Panc1 (cell line): ENCODE measurements at regions not wholly inside any gene's neighbourhood (a gene's known extent, or its start where the extent isn't known, plus 50 kb on each side); places are given as distances from the start of the nearest gene placed in this dataset.

Source experiments
- ATAC-seq: fragments of 200-7000 bp; cut with Tn5 transposase; 2 replicates; pipeline ENCODE4 v1.9.1; 2020; ENCODE audit warnings: mild to moderate bottlenecking, moderate library complexity
- BruUV-seq: library from RNA; stranded (reverse); fragments of 400-500 nt; replicated peaks from 2 replicates; lab custom pipeline; 2021; lab: Mats Ljungman, UMichigan
- CTCF ChIA-PET: fragments of 300-600 bp; sonication (Branson Sonifier 250); formaldehyde crosslinking; loops from one replicate; lab custom pipeline; 2022; ENCODE audit warnings: antibody characterized with exemption; lab: Charles Lee
- POLR2A ChIA-PET: fragments of 300-600 bp; sonication (Branson Sonifier 250); formaldehyde crosslinking; loops from one replicate; lab custom pipeline; 2022; ENCODE audit warnings: antibody characterized with exemption; lab: Charles Lee
- DNase-seq: peaks from one replicate; pipeline ENCODE4 v3.0.0-alpha.2; 2010; ENCODE audit warnings: low read depth, low spot score
- H3K27ac ChIP-seq: 2 replicates; pipeline ENCODE4 v1.5.1; 2011; ENCODE audit warnings: mild to moderate bottlenecking, low read length, inconsistent platforms
- H3K27me3 ChIP-seq: fragments of 200-500 bp; sonication (Bioruptor generic); 2 replicates; pipeline ENCODE4 v1.6.0; 2014; ENCODE audit warnings: low read length, inconsistent platforms; ENCODE audit not compliant: control insufficient read depth, insufficient read depth
- H3K36me3 ChIP-seq: fragments of 200-500 bp; sonication (Bioruptor generic); 2 replicates; pipeline ENCODE4 v1.5.1; 2014; ENCODE audit warnings: inconsistent platforms, mild to moderate bottlenecking, low read length, moderate library complexity; ENCODE audit not compliant: control insufficient read depth, insufficient read depth
- H3K4me1 ChIP-seq: 2 replicates; pipeline ENCODE4 v1.5.1; 2011; ENCODE audit warnings: inconsistent platforms, mild to moderate bottlenecking, low read length, moderate library complexity; ENCODE audit not compliant: control insufficient read depth, insufficient read depth
- H3K4me3 ChIP-seq, 2 experiments: 2 replicates each; pipeline ENCODE4 v1.5.1; 2011 to 2012; ENCODE audit warnings: low read depth in 2 of 2, low read length in 2 of 2, mild to moderate bottlenecking in 2 of 2, inconsistent platforms in 1 of 2, moderate library complexity in 1 of 2
- H3K9me3 ChIP-seq: fragments of 200-500 bp; sonication (Bioruptor generic); 2 replicates; pipeline ENCODE4 v1.5.1; 2014; ENCODE audit warnings: low read depth, mild to moderate bottlenecking, inconsistent platforms, low read length, moderate library complexity; ENCODE audit not compliant: control insufficient read depth, insufficient read depth
- CTCF ChIP-seq: fragments of 450-650 bp; IDR thresholded peaks from 2 replicates; pipeline ENCODE4 v1.5.1; 2017; ENCODE audit warnings: mild to moderate bottlenecking
- POLR2AphosphoS5 ChIP-seq: IDR thresholded peaks from 2 replicates; pipeline ENCODE4 v1.6.1; 2012; ENCODE audit warnings: mild to moderate bottlenecking, low read depth, low read length, moderate library complexity
- REST ChIP-seq, 2 experiments: IDR thresholded peaks; 2 replicates each; pipeline ENCODE4 v1.6.1; 2011 to 2012; ENCODE audit warnings: low read depth in 2 of 2, control low read depth in 1 of 2, low read length in 1 of 2, mild to moderate bottlenecking in 1 of 2, moderate library complexity in 1 of 2; ENCODE audit not compliant: insufficient read depth in 1 of 2
- SIN3A ChIP-seq: IDR thresholded peaks from 2 replicates; pipeline ENCODE4 v1.6.1; 2012; ENCODE audit warnings: low read depth, mild to moderate bottlenecking, low read length, moderate library complexity, borderline replicate concordance; ENCODE audit not compliant: insufficient read depth
- TCF7L2 ChIP-seq: IDR thresholded peaks from 2 replicates; pipeline ENCODE4 v1.6.1; 2011; ENCODE audit warnings: mild to moderate bottlenecking, low read depth, low read length, inconsistent platforms
- in situ Hi-C: cut with HindIII; loops from 2 replicates; pipeline ENCODE4 v1.10.0; 2016; ENCODE audit warnings: low sequenced_read_pairs, low pct_unique_long_range_greater_than_20kb
- intact Hi-C: fragments of 100-400 bp; cut with micrococcal nuclease; formaldehyde crosslinking; loops from one replicate; pipeline ENCODE4 v1.10.0; 2022; ENCODE audit not compliant: unreplicated experiment

- Histone ChIP-seq H3K4me1 (no peaks in the 10 kb centered on the region), H3K36me3 (no peaks in the 10 kb centered on the region), H3K27ac (no peak overlapping the region), H3K9me3 (peaks cover 7% of the 10 kb centered on the region; the same call in 1 of the 2 replicates), H3K4me3 (no peak overlapping the region), H3K27me3 (no peaks in the 10 kb centered on the region)
- no peak for ATAC-seq
- intact Hi-C loops (no loop called here), in situ Hi-C loops (no loop called here)
- TF ChIP-seq SIN3A (no peak), POLR2AphosphoS5 (no peak), TCF7L2 (no peak), REST (IDR thresholded peaks at IDR 0.05; ENCODE audit: insufficient read depth in 1 of 2, low read depth in 2 of 2, low read length in 1 of 2) (no peak), CTCF (no peak)
- BruUV-seq, result no TSS peak
- CTCF ChIA-PET, result no interaction called here
- POLR2A ChIA-PET, result no interaction called here
- no peak for DNase-seq
Observed at GRCh38 chr2:4579977-4580376, 876.6 kb downstream of the DCDC2C start.

GRCh38 chr2:4585057-4585635, 881.8 kb downstream of the DCDC2C start:
- no peak for TF ChIP-seq SIN3A
- no peak for TF ChIP-seq TCF7L2
- no peak for TF ChIP-seq POLR2AphosphoS5
- Histone ChIP-seq H3K27me3 (no peaks in the 10 kb centered on the region), H3K9me3 (no peaks in the 10 kb centered on the region), H3K27ac (no peak overlapping the region), H3K36me3 (no peaks in the 10 kb centered on the region), H3K4me3 (no peak overlapping the region), H3K4me1 (no peaks in the 10 kb centered on the region)
- in situ Hi-C loops (no loop called here), intact Hi-C loops (no loop called here)
- CTCF ChIA-PET, result no interaction called here
- no TSS peak for BruUV-seq
- POLR2A ChIA-PET, result no interaction called here
- ATAC-seq (no peak), DNase-seq (no peak)

GRCh38 chr2:4588606-4589005, 885.2 kb downstream of the DCDC2C start:
- in situ Hi-C loops, result no loop called here
- intact Hi-C loops, result no loop called here
- ChIA-PET CTCF (no interaction called here), POLR2A (no interaction called here)
- Histone ChIP-seq H3K27ac (no peak overlapping the region), H3K36me3 (no peaks in the 10 kb centered on the region), H3K4me3 (no peak overlapping the region), H3K27me3 (no peaks in the 10 kb centered on the region), H3K9me3 (no peaks in the 10 kb centered on the region), H3K4me1 (no peaks in the 10 kb centered on the region)
- TF ChIP-seq TCF7L2 (no peak), SIN3A (no peak), REST (IDR thresholded peaks at IDR 0.05; ENCODE audit: insufficient read depth in 1 of 2, low read depth in 2 of 2, low read length in 1 of 2) (no peak), CTCF (no peak), POLR2AphosphoS5 (no peak)
- DNase-seq, result no peak
- no peak for ATAC-seq
- BruUV-seq, result no TSS peak
